Suprapubic skin (tissue), 4 donors: ENCODE measurements at regions not wholly inside any gene's neighbourhood (a gene's known extent, or its start where the extent isn't known, plus 50 kb on each side); places are given as distances from the start of the nearest gene placed in this dataset.

ENCODE experiments used
- CTCF ChIP-seq, 2 donors: fragments of 200-600 bp in 1 of 2; fragments of 450-650 bp in 1 of 2; sonication (generic) in 1 of 2; IDR thresholded peaks; one replicate each; pipeline ENCODE4 v1.5.1; 2016 to 2019; ENCODE audit warnings: antibody characterized with exemption in 2 of 2, mild to moderate bottlenecking in 1 of 2, moderate library complexity in 1 of 2
- POLR2A ChIP-seq, 2 donors: fragments of 450-650 bp; IDR thresholded peaks; one replicate each; pipeline ENCODE4 v1.6.1; 2017; ENCODE audit warnings: antibody characterized with exemption in 2 of 2, mild to moderate bottlenecking in 2 of 2, moderate library complexity in 2 of 2
- POLR2AphosphoS5 ChIP-seq, 3 donors: sonication (generic); formaldehyde crosslinking; IDR thresholded peaks; one replicate each; pipeline ENCODE4 v1.6.1; 2017; ENCODE audit warnings: antibody characterized with exemption in 3 of 3

- no peak for TF ChIP-seq CTCF (IDR thresholded peaks at IDR 0.05)
- no peak for TF ChIP-seq POLR2AphosphoS5 (IDR thresholded peaks at IDR 0.05)
- TF ChIP-seq POLR2A (IDR thresholded peaks at IDR 0.05), result no peak
Measured at GRCh38 chr15:62712455-62712839, 330.1 kb upstream of the TPM1 start.
